B cell (primary cell): ENCODE measurements at regions not wholly inside any gene's neighbourhood (a gene's known extent, or its start where the extent isn't known, plus 50 kb on each side); places are given as distances from the start of the nearest gene placed in this dataset.
A peak's percentile ranks its signal among the peaks of the same experiment; 100 is the strongest.
"Not testable (repeated sequence)": the region's sequence is repeated elsewhere in the genome, so short reads cannot be mapped to it uniquely, and the experiment has no call there.

Source experiments
- ATAC-seq: fragments of 200-7000 bp; cut with Tn5 transposase; one replicate; pipeline ENCODE4 v1.10.0; 2021; ENCODE audit warnings: low read depth, mild to moderate bottlenecking, moderate number of reproducible peaks, moderate library complexity
- CTCF ChIA-PET: fragments of 350-600 bp; sonication (Branson Sonifier 250); formaldehyde crosslinking; loops from one replicate; lab custom pipeline; 2021; ENCODE audit warnings: antibody characterized with exemption, inconsistent platforms; lab: Charles Lee
- POLR2A ChIA-PET: fragments of 350-600 bp; sonication (Branson Sonifier 250); formaldehyde crosslinking; loops from one replicate; lab custom pipeline; 2021; ENCODE audit warnings: antibody characterized with exemption; lab: Charles Lee
- DNase-seq: peaks from one replicate; pipeline ENCODE4 v3.0.0; 2013
- H2AFZ ChIP-seq: 2 replicates; pipeline ENCODE4 v1.6.1; 2012; ENCODE audit warnings: mild to moderate bottlenecking, low read depth, low read length; ENCODE audit not compliant: insufficient read depth, poor library complexity, severe bottlenecking
- H3K27ac ChIP-seq, 2 donors: 1 replicate in 1 of 2; 2 replicates in 1 of 2; pipeline ENCODE4 v1.5.1; 2012 to 2013; ENCODE audit warnings: low read length in 2 of 2, mild to moderate bottlenecking in 2 of 2, moderate library complexity in 1 of 2
- H3K27me3 ChIP-seq, 4 experiments: fragments of 200-600 bp in 1 of 4; sonication (generic) in 1 of 4; replicated peaks in 1 of 4; 1 replicate in 2 of 4; 2 replicates in 2 of 4; pipeline versions ENCODE4 v1.6.1 to v1.7.0; 2013 to 2016; ENCODE audit warnings: low read length in 3 of 4, mild to moderate bottlenecking in 2 of 4, mixed read lengths in 1 of 4, moderate library complexity in 1 of 4; ENCODE audit not compliant: insufficient read depth in 4 of 4, control insufficient read depth in 3 of 4; ENCODE audit errors: control extremely low read depth in 1 of 4
- H3K36me3 ChIP-seq, 2 experiments: replicated peaks in 1 of 2; 1 replicate in 1 of 2; 2 replicates in 1 of 2; pipeline versions ENCODE4 v1.6.1 to v1.7.1; 2013; ENCODE audit warnings: low read length in 1 of 2; ENCODE audit not compliant: insufficient read depth in 2 of 2, control insufficient read depth in 1 of 2; ENCODE audit errors: control extremely low read depth in 1 of 2, extremely low read depth in 1 of 2
- H3K4me1 ChIP-seq, 2 donors: fragments of 200-600 bp in 1 of 2; sonication (generic) in 1 of 2; 1 replicate in 1 of 2; 2 replicates in 1 of 2; pipeline versions ENCODE4 v1.5.1 to v1.6.1; 2013 to 2017; ENCODE audit warnings: low read length in 2 of 2; ENCODE audit not compliant: control insufficient read depth in 2 of 2, insufficient read depth in 2 of 2
- H3K4me2 ChIP-seq: replicated peaks from 2 replicates; pipeline ENCODE3; 2012; ENCODE audit warnings: mild to moderate bottlenecking, low read depth, low read length; ENCODE audit not compliant: poor library complexity, severe bottlenecking
- H3K4me3 ChIP-seq, 5 experiments: fragments of 200-600 bp in 1 of 5; sonication (generic) in 1 of 5; 1 replicate in 3 of 5; 2 replicates in 2 of 5; pipeline versions ENCODE4 v1.5.1 to v1.7.0; 2011 to 2016; ENCODE audit warnings: low read length in 4 of 5, mild to moderate bottlenecking in 4 of 5, low read depth in 2 of 5, control low read depth in 1 of 5, moderate library complexity in 1 of 5; ENCODE audit not compliant: insufficient read depth in 1 of 5; ENCODE audit errors: control extremely low read depth in 1 of 5, extremely low read depth in 1 of 5
- H3K79me2 ChIP-seq: fragments of 200-600 bp; sonication (generic); one replicate; pipeline ENCODE4 v1.6.0; 2016; ENCODE audit warnings: low read length; ENCODE audit not compliant: control insufficient read depth, insufficient read depth
- H3K9ac ChIP-seq: fragments of 200-600 bp; sonication (generic); 2 replicates; pipeline ENCODE4 v1.6.1; 2017; ENCODE audit warnings: mild to moderate bottlenecking, low read length, moderate library complexity
- H3K9me3 ChIP-seq, 3 donors: one replicate each; pipeline versions ENCODE4 v1.6.1 to v1.7.1; 2013; ENCODE audit warnings: low read length in 2 of 3; ENCODE audit not compliant: control insufficient read depth in 2 of 3, insufficient read depth in 1 of 3; ENCODE audit errors: control extremely low read depth in 1 of 3
- H4K20me1 ChIP-seq: 2 replicates; pipeline ENCODE4 v1.6.0; 2012; ENCODE audit warnings: mild to moderate bottlenecking, low read length; ENCODE audit not compliant: insufficient read depth, control insufficient read depth, poor library complexity, severe bottlenecking
- H3K27ac Mint-ChIP-seq: one replicate; pipeline ENCODE4 v1.8.0; 2021; ENCODE audit warnings: mixed read lengths
- H3K27me3 Mint-ChIP-seq: one replicate; pipeline ENCODE4 v1.8.0; 2021; ENCODE audit warnings: mixed read lengths
- H3K4me1 Mint-ChIP-seq: one replicate; pipeline ENCODE4 v1.8.0; 2021; ENCODE audit warnings: mixed read lengths
- H3K4me3 Mint-ChIP-seq: one replicate; pipeline ENCODE4 v1.8.0; 2021; ENCODE audit warnings: mixed read lengths
- H3K9me3 Mint-ChIP-seq: one replicate; pipeline ENCODE4 v1.8.0; 2022; ENCODE audit warnings: mixed read lengths; ENCODE audit not compliant: insufficient read depth
- CTCF ChIP-seq: fragments of 200-600 bp; IDR thresholded peaks from one replicate; pipeline ENCODE4 v1.8.0; 2022; ENCODE audit warnings: antibody characterized with exemption, mild to moderate bottlenecking
- EZH2 ChIP-seq: IDR thresholded peaks from 2 replicates; pipeline ENCODE4 v1.6.1; 2012; ENCODE audit warnings: borderline replicate concordance, low read depth, mild to moderate bottlenecking, moderate library complexity, low read length; ENCODE audit not compliant: insufficient read depth, poor library complexity, severe bottlenecking
- WGBS: methylation state at CpG from one replicate; pipeline ENCODE4 v1.1.5; 2013; ENCODE audit warnings: missing lambda C conversion rate; ENCODE audit not compliant: insufficient coverage; 5-methylcytosine and 5-hydroxymethylcytosine counted together
- intact Hi-C: fragments of 100-400 bp; cut with micrococcal nuclease; formaldehyde crosslinking; loops from one replicate; pipeline ENCODE4 v1.10.0; 2022

DNA sequence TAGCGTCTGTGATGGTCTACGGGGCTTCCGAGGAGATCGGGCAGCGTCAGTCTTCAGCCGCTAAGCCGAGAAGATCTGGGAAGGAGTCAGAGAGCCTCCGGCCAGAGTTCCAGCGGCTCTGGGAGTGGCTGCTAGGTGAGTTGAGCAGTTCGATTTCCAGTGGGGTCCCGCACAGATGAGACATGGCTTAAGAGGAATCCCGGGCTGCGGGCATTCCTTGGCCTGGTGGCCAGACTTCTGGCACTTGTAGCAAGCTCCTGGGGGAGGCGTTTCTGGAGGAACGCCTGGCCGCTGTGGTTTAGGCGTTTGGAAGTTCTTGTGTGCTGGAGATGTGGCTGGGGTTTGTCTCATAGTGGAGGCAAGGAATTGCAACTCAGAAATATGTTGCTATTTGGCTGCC, 915.3 kb upstream of the CRIM1 start:
- H3K27me3 ChIP-seq, H3K4me2 ChIP-seq, H3K79me2 ChIP-seq, H3K27ac Mint-ChIP-seq, H3K9ac ChIP-seq, DNase-seq, H3K4me3 ChIP-seq, H3K4me3 Mint-ChIP-seq, intact Hi-C loops, ATAC-seq, CTCF ChIA-PET, H3K36me3 ChIP-seq, H3K4me1 Mint-ChIP-seq, H3K27ac ChIP-seq, H3K27me3 Mint-ChIP-seq, H4K20me1 ChIP-seq, H2AFZ ChIP-seq, H3K9me3 ChIP-seq, H3K4me1 ChIP-seq, POLR2A ChIA-PET, H3K9me3 Mint-ChIP-seq: not testable (repeated sequence)
- 90% methylated on average over 13 of the region's 17 CpGs for WGBS

- H3K36me3 ChIP-seq, CTCF ChIA-PET, intact Hi-C loops, H3K9ac ChIP-seq, H4K20me1 ChIP-seq, POLR2A ChIA-PET, H3K27me3 ChIP-seq, H3K27me3 Mint-ChIP-seq, ATAC-seq, H3K27ac ChIP-seq, H3K27ac Mint-ChIP-seq, DNase-seq, H3K4me3 Mint-ChIP-seq, H3K4me3 ChIP-seq, H3K4me1 ChIP-seq, H3K9me3 ChIP-seq, H3K4me2 ChIP-seq, H3K9me3 Mint-ChIP-seq, H3K79me2 ChIP-seq, H2AFZ ChIP-seq, H3K4me1 Mint-ChIP-seq: not testable (repeated sequence)
- WGBS = 81% methylated on average over 2 of the region's 5 CpGs
These were observed 918.7 kb upstream of the CRIM1 start for GRCh38 chr2:35436893-35437292.

DNA sequence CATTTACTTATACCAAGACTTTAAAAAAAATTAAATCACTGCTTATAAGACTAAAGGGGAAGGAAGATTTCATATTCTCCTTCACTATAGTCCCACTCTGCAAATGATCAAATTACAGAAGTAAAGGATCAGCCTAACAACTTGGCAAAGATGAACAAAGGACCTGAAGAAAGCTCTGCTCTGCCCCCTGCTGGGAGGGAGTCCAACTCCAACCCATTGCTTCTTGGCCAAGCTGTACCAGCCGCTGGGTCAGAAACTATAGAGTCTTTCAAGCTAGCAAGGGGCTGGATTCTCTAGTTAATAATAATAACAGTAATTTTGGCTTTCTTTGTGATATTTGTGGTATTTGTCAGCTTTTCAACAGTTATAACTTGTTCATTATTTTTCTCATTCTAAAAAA, 927.0 kb upstream of the CRIM1 start:
- intact Hi-C loops = no loop called here
- no CpG with 5 or more reads among the region's 1 CpG for WGBS
- Mint-ChIP-seq H3K4me1 (no peaks in the 10 kb centered on the region), H3K9me3 (peaks cover 8% of the 10 kb centered on the region), H3K4me3 (no peak overlapping the region), H3K27ac (no peak overlapping the region), H3K27me3 (no peaks in the 10 kb centered on the region)
- ATAC-seq = no peak
- no peak for DNase-seq
- Histone ChIP-seq H3K27ac (no peak overlapping the region), H2AFZ (no peak overlapping the region), H3K4me3 (no peak overlapping the region), H3K4me2 (no peak overlapping the region), H3K27me3 (no peaks in the 10 kb centered on the region), H3K9me3 (no peaks in the 10 kb centered on the region), H3K79me2 (no peaks in the 10 kb centered on the region), H4K20me1 (no peaks in the 10 kb centered on the region), H3K36me3 (no peaks in the 10 kb centered on the region), H3K4me1 (no peaks in the 10 kb centered on the region), H3K9ac (no peak overlapping the region)
- no peak for TF ChIP-seq EZH2
- TF ChIP-seq CTCF = peak; percentile 16
- ChIA-PET CTCF (no interaction called here), POLR2A (no interaction called here)
